K562 (cell line): ENCODE measurements at regions not wholly inside any gene's neighbourhood (a gene's known extent, or its start where the extent isn't known, plus 50 kb on each side); places are given as distances from the start of the nearest gene placed in this dataset.
A peak's percentile ranks its signal among the peaks of the same experiment; 100 is the strongest.

Experiments
- ARNT ChIP-seq, 2 experiments: fragments of 450-650 bp; IDR thresholded peaks; 2 replicates each; pipeline ENCODE4 v1.6.1; 2016; ENCODE audit warnings: mild to moderate bottlenecking in 1 of 2
- CBFA2T3 ChIP-seq: fragments of 450-650 bp; IDR thresholded peaks from 2 replicates; pipeline ENCODE4 v1.6.1; 2017
- CREM ChIP-seq: IDR thresholded peaks from 2 replicates; pipeline ENCODE4 v1.6.1; 2014; ENCODE audit warnings: antibody characterized with exemption, low read depth
- FOXA1 ChIP-seq: fragments of 450-650 bp; IDR thresholded peaks from 2 replicates; pipeline ENCODE4 v1.6.1; 2016; ENCODE audit warnings: mild to moderate bottlenecking, borderline replicate concordance
- GATAD2A ChIP-seq: fragments of 450-650 bp; IDR thresholded peaks from 2 replicates; pipeline ENCODE4 v1.6.1; 2017
- KAT7 ChIP-seq: sonication (generic); formaldehyde crosslinking; IDR thresholded peaks from 2 replicates; pipeline ENCODE4 v1.8.0; 2022; ENCODE audit warnings: missing genetic modification reagents, mild to moderate bottlenecking, borderline replicate concordance
- KDM1A ChIP-seq, 2 experiments: fragments of 450-650 bp; IDR thresholded peaks; 2 replicates each; pipeline ENCODE4 v1.6.1; 2016; ENCODE audit warnings: mild to moderate bottlenecking in 2 of 2
- MCM2 ChIP-seq: fragments of 450-650 bp; IDR thresholded peaks from 2 replicates; pipeline ENCODE4 v1.6.1; 2017; ENCODE audit warnings: low read depth, mild to moderate bottlenecking
- MEIS2 ChIP-seq: fragments of 450-650 bp; IDR thresholded peaks from 2 replicates; pipeline ENCODE4 v1.6.1; 2014; ENCODE audit warnings: mild to moderate bottlenecking; ENCODE audit not compliant: partially characterized antibody
- PHF20 ChIP-seq: fragments of 450-650 bp; IDR thresholded peaks from 2 replicates; pipeline ENCODE4 v1.6.1; 2018; ENCODE audit not compliant: partially characterized antibody
- RAD21 ChIP-seq, 2 experiments: fragments of 250-450 bp in 1 of 2; fragments of 450-650 bp in 1 of 2; sonication (Bioruptor Pico) in 1 of 2; formaldehyde crosslinking in 1 of 2; IDR thresholded peaks in 1 of 2; conservative IDR thresholded peaks in 1 of 2; 2 replicates each; pipeline versions ENCODE4 v1.4.0 to v1.8.0; 2020 to 2022; ENCODE audit warnings: mild to moderate bottlenecking in 2 of 2, moderate library complexity in 1 of 2
- SAP30 ChIP-seq: fragments of 200-600 bp; sonication (generic); IDR thresholded peaks from 2 replicates; pipeline ENCODE4 v1.6.1; 2012; ENCODE audit warnings: borderline replicate concordance, low read depth, mild to moderate bottlenecking, moderate library complexity, low read length, control low read depth, inconsistent platforms; ENCODE audit not compliant: insufficient read depth, poor library complexity, severe bottlenecking
- TAF9B ChIP-seq: fragments of 450-650 bp; IDR thresholded peaks from 2 replicates; pipeline ENCODE4 v1.6.1; 2018; ENCODE audit warnings: mild to moderate bottlenecking; ENCODE audit not compliant: partially characterized antibody
- ZNF12 ChIP-seq: sonication (generic); formaldehyde crosslinking; IDR thresholded peaks from 2 replicates; pipeline ENCODE4 v1.4.0; 2020; ENCODE audit warnings: mild to moderate bottlenecking, missing genetic modification reagents
- ZNF324 ChIP-seq: fragments of 250-450 bp; sonication (Bioruptor Pico); IDR thresholded peaks from 2 replicates; pipeline ENCODE4 v1.4.0; 2020; ENCODE audit warnings: mild to moderate bottlenecking
- TF ChIP-seq, protein P1 (sequence below): sonication (generic); formaldehyde crosslinking; IDR thresholded peaks from 2 replicates; pipeline ENCODE4 v1.4.0; 2020; ENCODE audit warnings: mild to moderate bottlenecking, missing genetic modification reagents
- TF ChIP-seq, protein P2 (sequence below), 2 experiments: IDR thresholded peaks; 2 replicates each; pipeline ENCODE4 v1.6.1; 2012; ENCODE audit warnings: improper control_type of control experiment in 2 of 2, low read depth in 2 of 2, low read length in 2 of 2, borderline replicate concordance in 1 of 2
- TF ChIP-seq, protein P3 (sequence below): fragments of 450-650 bp; IDR thresholded peaks from 2 replicates; pipeline ENCODE4 v1.6.1; 2017; ENCODE audit warnings: antibody characterized with exemption
- TF ChIP-seq, protein P4 (sequence below): fragments of 250-450 bp; sonication (Bioruptor Pico); IDR thresholded peaks from 2 replicates; pipeline ENCODE4 v1.5.0; 2020; ENCODE audit warnings: mild to moderate bottlenecking, borderline replicate concordance

DNA sequence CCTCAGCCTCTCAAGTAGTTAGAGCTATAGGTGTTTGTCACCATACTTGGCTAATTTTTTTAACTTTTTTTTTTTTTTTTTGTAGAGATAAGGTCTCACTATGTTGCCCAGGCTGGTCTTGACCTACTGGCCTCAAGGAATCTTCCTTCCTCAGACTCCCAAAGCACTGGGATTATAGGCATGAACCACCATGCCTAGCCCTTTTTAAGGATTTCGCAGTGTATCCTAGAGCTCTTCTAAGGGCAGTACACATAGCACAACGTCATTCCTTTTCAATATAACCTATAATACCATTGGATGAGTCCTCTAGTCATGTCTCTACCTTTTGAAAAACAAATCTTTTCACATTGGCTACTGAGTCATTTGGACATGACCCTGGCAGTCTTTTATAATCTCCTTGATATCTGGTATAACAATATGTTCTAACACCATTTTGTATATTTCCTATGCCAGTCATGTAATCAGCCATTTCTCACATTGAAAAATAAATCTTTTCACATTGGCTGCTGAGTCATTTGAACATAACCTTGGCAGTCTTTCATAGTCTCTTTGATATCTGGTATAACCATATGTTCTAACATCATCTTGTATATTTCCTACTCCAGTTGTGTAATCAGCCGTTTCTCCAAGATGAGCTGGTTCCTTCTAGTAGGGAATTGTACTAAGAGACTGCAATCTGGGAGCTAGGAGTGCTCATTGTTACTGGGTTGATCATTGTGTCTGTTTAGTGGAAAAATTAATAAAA, 944.7 kb downstream of the MCTP2 start (continued):
- no peak for TF ChIP-seq CREM
- TF ChIP-seq, protein P1, sequence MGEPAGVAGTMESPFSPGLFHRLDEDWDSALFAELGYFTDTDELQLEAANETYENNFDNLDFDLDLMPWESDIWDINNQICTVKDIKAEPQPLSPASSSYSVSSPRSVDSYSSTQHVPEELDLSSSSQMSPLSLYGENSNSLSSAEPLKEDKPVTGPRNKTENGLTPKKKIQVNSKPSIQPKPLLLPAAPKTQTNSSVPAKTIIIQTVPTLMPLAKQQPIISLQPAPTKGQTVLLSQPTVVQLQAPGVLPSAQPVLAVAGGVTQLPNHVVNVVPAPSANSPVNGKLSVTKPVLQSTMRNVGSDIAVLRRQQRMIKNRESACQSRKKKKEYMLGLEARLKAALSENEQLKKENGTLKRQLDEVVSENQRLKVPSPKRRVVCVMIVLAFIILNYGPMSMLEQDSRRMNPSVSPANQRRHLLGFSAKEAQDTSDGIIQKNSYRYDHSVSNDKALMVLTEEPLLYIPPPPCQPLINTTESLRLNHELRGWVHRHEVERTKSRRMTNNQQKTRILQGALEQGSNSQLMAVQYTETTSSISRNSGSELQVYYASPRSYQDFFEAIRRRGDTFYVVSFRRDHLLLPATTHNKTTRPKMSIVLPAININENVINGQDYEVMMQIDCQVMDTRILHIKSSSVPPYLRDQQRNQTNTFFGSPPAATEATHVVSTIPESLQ: no peak
- TF ChIP-seq KAT7: no peak
- TF ChIP-seq MEIS2: peak; percentile 64
- TF ChIP-seq, protein P2, sequence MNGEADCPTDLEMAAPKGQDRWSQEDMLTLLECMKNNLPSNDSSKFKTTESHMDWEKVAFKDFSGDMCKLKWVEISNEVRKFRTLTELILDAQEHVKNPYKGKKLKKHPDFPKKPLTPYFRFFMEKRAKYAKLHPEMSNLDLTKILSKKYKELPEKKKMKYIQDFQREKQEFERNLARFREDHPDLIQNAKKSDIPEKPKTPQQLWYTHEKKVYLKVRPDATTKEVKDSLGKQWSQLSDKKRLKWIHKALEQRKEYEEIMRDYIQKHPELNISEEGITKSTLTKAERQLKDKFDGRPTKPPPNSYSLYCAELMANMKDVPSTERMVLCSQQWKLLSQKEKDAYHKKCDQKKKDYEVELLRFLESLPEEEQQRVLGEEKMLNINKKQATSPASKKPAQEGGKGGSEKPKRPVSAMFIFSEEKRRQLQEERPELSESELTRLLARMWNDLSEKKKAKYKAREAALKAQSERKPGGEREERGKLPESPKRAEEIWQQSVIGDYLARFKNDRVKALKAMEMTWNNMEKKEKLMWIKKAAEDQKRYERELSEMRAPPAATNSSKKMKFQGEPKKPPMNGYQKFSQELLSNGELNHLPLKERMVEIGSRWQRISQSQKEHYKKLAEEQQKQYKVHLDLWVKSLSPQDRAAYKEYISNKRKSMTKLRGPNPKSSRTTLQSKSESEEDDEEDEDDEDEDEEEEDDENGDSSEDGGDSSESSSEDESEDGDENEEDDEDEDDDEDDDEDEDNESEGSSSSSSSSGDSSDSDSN (IDR thresholded peaks at IDR 0.05; ENCODE audit: borderline replicate concordance in 1 of 2, low read depth in 2 of 2, low read length in 2 of 2): no peak
- TF ChIP-seq, protein P3, sequence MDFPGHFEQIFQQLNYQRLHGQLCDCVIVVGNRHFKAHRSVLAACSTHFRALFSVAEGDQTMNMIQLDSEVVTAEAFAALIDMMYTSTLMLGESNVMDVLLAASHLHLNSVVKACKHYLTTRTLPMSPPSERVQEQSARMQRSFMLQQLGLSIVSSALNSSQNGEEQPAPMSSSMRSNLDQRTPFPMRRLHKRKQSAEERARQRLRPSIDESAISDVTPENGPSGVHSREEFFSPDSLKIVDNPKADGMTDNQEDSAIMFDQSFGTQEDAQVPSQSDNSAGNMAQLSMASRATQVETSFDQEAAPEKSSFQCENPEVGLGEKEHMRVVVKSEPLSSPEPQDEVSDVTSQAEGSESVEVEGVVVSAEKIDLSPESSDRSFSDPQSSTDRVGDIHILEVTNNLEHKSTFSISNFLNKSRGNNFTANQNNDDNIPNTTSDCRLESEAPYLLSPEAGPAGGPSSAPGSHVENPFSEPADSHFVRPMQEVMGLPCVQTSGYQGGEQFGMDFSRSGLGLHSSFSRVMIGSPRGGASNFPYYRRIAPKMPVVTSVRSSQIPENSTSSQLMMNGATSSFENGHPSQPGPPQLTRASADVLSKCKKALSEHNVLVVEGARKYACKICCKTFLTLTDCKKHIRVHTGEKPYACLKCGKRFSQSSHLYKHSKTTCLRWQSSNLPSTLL: no peak
- TF ChIP-seq TAF9B: no peak
- no peak for TF ChIP-seq ZNF12 (CRISPR knock-in tag)
- no peak for TF ChIP-seq RAD21 (CRISPR knock-in tag; conservative IDR thresholded peaks at IDR 0.05 in 1 of 2, IDR thresholded peaks at IDR 0.05 in 1 of 2)
- TF ChIP-seq SAP30: no peak
- TF ChIP-seq KDM1A (IDR thresholded peaks at IDR 0.05): peak; percentile 72 to 83; a peak in 3 of 4 replicates
- no peak for TF ChIP-seq FOXA1
- TF ChIP-seq ARNT (IDR thresholded peaks at IDR 0.05): no peak
- TF ChIP-seq MCM2: no peak
- no peak for TF ChIP-seq PHF20
- TF ChIP-seq CBFA2T3: peak; percentile 86
- TF ChIP-seq ZNF324: no peak
- TF ChIP-seq GATAD2A: no peak
- TF ChIP-seq, protein P4, sequence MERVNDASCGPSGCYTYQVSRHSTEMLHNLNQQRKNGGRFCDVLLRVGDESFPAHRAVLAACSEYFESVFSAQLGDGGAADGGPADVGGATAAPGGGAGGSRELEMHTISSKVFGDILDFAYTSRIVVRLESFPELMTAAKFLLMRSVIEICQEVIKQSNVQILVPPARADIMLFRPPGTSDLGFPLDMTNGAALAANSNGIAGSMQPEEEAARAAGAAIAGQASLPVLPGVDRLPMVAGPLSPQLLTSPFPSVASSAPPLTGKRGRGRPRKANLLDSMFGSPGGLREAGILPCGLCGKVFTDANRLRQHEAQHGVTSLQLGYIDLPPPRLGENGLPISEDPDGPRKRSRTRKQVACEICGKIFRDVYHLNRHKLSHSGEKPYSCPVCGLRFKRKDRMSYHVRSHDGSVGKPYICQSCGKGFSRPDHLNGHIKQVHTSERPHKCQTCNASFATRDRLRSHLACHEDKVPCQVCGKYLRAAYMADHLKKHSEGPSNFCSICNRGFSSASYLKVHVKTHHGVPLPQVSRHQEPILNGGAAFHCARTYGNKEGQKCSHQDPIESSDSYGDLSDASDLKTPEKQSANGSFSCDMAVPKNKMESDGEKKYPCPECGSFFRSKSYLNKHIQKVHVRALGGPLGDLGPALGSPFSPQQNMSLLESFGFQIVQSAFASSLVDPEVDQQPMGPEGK (CRISPR knock-in tag): no peak
